ENCODE measurements at regions not wholly inside any gene's neighbourhood (a gene's known extent, or its start where the extent isn't known, plus 50 kb on each side); places are given as distances from the start of the nearest gene placed in this dataset.
"Not testable (repeated sequence)": the region's sequence is repeated elsewhere in the genome, so short reads cannot be mapped to it uniquely, and the experiment has no call there.

DNA sequence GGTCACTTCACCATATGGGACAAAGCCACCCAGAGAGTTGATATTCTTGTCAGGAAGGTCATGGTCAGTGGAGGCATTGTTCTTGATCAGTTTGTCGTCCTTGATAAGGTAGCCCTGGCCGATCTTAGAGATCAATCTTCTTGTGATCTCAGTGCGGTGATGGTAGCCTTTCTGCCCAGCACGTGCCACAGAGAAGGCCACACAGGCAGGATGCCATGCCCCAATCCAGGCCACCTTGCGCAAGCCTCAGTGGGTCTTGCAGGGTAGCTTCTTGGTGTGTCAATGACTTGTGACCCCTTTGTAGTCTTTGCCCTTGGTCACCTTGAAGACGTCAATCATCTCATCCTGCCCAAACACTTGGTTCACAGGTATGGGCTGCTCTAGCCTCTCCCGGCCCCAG, 143.9 kb upstream of the ASB18 start:
- no peak for DNase-seq (ENCODE audit: low read depth, low spot score)

GRCh38 chr2:236408786-236409185, 144.6 kb upstream of the ASB18 start:
- DNase-seq (ENCODE audit: low read depth, low spot score): no peak

DNA sequence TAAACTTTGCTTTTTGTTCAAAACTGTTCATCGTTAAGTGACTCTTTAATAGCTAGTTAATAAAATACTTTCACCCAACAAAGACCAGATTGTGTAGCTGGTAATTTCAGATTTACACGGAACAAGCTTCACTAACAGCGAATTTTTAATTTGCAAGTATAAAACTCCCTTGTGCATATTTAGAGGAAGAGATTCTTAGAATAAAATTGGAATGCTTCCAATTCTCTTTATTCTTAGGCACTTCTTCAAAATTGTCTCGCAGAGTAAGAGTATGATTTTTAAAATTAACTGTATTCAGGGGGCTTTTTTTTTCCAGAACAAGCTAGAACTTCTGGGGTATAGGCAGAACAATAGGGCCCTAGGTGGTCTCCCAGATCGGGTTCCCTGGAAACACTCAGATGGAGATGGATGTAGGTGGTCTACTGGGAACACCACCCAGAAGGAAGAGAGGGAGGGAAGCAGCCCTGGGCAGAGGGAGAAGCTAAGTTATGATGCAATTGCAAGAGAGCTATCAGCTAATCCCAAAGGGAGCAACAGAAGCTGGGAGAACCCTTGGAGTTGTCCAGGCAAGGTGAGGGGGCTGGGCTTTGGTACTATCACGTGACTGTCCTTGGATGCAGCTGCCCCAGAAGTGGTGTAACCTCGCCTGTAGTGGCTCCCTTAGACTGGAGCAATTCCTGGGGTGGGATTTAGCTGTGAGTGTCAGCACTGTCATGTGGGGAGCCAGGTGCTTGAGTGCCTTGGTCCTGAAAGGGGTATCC, 151.7 kb upstream of the ASB18 start:
- DNase-seq (ENCODE audit: low read depth, low spot score): no peak

DNA sequence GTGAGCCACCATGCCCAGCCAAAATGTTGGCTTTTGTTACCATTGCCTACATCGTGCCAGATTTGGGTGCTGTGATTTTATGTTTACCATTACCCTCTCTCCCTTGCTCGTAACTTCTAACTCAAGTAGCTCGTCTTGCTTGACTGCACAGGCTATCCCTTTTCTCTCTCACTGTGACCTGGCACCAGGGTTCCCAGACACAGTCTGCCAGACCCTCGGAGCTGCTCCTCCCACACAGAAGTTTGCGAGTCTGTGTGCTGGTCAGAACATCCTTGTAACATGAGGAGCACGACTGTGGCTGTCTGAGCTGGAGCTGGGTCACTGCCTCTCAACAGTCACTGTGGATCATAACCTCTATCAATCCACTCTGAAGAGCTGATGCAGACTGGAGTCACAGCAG, 152.5 kb upstream of the ACKR3 start:
- DNase-seq (ENCODE audit: low read depth, low spot score): no peak

- no peak for DNase-seq (ENCODE audit: low read depth, low spot score)
Observed at GRCh38 chr2:236430584-236430983, 139.0 kb upstream of the ACKR3 start.

- no peak for DNase-seq (ENCODE audit: low read depth, low spot score)
Observed at GRCh38 chr2:236434593-236434992, 135.0 kb upstream of the ACKR3 start.

DNA sequence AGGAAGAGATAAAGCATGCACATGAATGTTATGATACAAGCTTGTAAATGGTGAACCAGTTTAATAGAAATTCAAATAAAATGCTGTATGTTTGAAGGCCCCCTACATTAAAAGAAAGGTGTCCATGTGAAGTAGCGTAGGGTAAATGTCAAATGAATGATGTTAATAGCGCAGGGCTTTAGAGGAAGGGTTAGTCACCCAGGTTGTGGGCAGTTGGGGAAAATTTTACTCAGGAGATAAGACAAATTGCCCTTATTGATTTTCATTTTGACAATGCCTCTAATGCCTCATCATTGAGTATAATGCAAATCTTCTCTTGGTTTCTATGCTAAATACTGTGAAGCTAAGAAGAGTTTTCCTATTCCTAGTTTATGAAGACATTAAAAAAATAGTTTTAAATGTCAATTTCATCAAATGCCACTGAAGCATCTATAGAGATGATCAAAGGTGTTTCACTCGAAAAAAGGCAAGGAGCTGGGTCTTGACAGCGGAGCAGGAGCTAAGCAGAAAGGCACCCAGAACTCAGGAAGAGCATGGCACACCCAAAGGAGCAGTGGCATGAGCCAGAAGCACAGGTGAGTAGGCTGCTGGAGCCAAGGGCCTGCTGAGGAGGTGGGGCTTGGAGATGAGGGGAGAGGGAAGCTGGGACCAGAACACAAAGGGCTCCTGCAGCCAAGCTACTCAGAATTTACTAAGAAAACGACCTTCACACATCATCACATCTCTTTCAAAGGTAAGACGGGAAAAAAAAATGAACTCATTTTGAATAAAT, 129.3 kb upstream of the ACKR3 start:
- DNase-seq (ENCODE audit: low read depth, low spot score): no peak

DNA sequence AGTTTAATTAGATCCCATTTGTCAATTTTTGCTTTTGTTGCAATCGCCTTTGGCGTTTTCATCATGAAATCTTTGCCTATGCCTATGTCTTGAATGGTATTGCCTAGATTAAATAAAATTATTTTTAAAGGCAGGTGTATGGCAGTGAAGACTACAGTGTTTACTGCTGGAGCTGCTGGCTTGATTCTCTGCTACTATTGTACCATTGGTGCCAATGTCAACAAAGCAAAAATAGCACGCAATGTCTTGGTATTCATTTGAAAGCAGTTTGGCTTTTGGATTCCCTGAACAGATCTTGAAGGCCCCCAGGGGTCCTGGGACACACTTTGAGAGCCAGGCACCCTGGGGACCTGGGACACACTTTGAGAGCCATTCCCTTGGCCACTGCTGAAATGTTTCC, 125.4 kb upstream of the ACKR3 start:
- no peak for DNase-seq (ENCODE audit: low read depth, low spot score)

DNA sequence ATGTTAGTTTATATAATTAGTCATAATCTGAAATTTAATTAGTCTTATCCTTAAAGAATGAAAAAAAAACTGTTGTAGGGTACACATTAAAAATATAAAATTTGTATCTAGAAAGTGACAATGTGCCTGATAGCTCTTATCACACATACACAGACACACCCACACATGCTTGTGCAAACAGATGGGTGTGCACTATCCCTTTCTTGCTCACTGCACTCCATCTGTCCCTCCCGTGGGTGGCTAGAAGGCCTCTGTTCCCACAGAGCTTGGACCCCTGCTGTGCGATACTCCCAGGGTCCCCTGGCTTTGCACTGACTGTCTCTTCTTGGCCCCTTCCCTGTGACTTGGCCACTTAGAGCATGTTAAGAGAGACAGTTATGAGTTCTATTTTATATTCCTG, 123.9 kb upstream of the ACKR3 start:
- DNase-seq (ENCODE audit: low read depth, low spot score): no peak

GRCh38 chr2:236446521-236446920, 123.1 kb upstream of the ACKR3 start:
- DNase-seq (ENCODE audit: low read depth, low spot score): no peak

GRCh38 chr2:236449167-236449761, 120.4 kb upstream of the ACKR3 start:
- DNase-seq (ENCODE audit: low read depth, low spot score): no peak

DNA sequence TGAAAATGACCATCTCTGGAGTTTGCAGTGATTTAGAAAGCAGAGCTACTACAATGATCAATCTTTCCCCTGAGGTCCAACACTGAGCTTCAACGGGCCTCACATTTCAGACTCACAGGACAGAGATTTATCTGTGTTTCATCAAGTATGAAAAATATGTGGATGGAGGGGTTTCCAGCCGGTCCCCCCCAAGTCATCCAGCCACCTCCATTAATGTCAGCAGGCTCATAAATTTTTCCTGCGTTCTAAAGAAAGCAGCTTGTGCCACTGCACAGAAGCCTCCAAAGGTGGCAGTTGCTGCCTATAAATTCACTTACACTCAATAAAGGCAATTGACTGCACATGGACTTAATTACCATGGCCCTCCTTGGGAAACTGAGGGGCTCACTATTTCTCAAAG, 117.4 kb upstream of the ACKR3 start:
- DNase-seq (ENCODE audit: low read depth, low spot score): no peak

DNA sequence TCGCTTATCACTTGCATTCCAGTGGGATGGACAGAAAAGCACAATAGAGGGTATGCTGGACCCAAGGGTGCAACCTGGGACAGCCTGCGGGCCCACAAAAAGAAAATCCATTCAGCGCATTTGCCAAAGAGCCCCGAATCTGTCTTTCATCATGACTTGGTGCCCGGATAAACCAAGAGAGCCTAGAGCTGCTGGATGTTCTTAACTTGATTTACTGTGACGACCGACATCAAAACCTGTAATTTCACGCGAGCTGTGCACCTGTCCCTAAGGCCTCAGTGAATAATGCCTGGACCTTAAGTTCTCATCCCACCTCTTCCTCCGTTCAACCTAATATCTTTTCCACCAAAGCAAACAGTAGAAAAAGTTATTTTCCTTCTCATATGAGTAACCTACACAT, 115.5 kb upstream of the ACKR3 start:
- DNase-seq (ENCODE audit: low read depth, low spot score): no peak

DNA sequence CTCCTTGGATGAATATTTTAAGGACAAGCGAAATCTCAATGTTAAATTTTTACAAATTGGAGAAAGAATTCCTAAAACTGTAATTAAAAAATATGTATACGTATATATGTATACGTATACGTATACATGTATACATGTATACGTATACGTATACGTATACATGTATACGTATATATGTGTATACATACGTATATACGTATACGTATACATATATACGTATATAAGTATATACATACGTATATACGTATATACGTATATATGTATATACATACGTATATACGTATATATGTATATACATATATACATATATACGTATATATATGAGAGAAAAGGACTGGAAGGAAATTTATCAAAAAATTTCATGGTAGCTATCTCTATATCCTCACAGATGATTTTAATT, 110.2 kb upstream of the ACKR3 start:
- no peak for DNase-seq (ENCODE audit: low read depth, low spot score)

- no peak for DNase-seq (ENCODE audit: low read depth, low spot score)
Observed at GRCh38 chr2:236464140-236464539, 105.5 kb upstream of the ACKR3 start.

- no peak for DNase-seq (ENCODE audit: low read depth, low spot score)
Observed at GRCh38 chr2:236472720-236473495, 96.7 kb upstream of the ACKR3 start.

DNA sequence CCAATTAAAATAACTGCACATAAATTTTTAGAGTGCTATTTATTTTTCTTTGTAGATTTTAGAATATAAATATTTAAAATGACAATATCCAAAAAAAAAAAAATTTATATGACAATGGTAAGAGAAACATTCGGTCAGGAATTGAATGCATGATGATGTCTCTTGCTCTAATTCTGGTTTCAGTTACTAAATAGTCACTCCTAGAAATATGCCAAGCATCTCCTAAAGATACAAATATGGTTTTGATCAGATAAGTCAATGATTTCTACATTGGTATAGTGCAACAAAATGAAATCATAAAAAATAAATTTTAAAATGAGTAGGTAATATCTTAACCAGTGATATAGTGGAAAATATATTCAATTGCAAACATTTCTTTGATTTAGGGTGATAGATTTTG, 95.9 kb upstream of the ACKR3 start:
- DNase-seq (ENCODE audit: low read depth, low spot score): no peak

- no peak for DNase-seq (ENCODE audit: low read depth, low spot score)
Observed at GRCh38 chr2:236479814-236480213, 89.8 kb upstream of the ACKR3 start.

DNA sequence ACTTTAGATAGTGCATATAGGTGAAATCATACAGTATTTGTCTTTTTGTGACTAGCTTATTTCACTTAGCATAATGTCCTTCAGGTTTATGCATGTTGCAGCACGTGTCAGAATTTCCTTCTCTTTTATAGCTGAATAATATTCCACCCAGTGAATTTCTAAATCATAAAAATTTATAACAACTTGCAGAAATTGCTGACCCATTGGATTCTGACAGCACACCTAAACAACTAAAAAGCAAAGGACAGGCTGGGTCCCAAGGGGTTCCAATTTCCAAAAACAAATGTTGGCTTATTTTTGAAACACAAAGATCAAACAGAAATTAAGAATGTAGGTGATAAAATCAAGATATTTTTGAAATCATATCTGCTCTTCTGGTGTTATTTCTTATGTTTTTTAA, 86.5 kb upstream of the ACKR3 start:
- DNase-seq (ENCODE audit: low read depth, low spot score): no peak

GRCh38 chr2:236485519-236485918, 84.1 kb upstream of the ACKR3 start:
- no peak for DNase-seq (ENCODE audit: low read depth, low spot score)

- DNase-seq (ENCODE audit: low read depth, low spot score): not testable (repeated sequence)
Observed at GRCh38 chr2:236489083-236489482, 80.5 kb upstream of the ACKR3 start.

DNA sequence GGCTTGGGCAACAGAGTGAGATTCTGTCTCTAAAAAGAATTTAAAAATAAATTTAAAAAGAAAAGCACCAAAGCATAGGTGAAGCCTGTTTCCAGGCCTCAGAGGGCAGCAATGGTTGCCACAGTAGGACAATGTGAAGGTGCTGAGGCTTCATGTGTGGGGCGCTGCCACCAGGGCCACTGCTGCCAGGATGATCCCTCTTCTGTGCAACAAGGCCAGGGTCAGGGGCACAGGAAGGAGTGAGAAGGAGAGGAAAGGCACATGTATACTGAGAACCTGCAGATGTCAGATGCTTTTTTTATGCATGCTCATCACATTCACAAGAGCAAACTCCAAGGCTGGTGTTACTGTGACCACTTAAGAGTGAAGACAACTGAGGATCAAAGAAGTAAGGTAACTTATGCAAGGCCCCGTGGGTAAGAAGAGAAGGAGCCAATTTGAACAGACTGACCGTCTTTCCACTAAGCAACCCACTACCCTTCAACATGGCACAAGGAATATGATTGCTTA, 79.7 kb upstream of the ACKR3 start:
- no peak for DNase-seq (ENCODE audit: low read depth, low spot score)
